ENCODE measurements at regions not wholly inside any gene's neighbourhood (a gene's known extent, or its start where the extent isn't known, plus 50 kb on each side); places are given as distances from the start of the nearest gene placed in this dataset.

DNA sequence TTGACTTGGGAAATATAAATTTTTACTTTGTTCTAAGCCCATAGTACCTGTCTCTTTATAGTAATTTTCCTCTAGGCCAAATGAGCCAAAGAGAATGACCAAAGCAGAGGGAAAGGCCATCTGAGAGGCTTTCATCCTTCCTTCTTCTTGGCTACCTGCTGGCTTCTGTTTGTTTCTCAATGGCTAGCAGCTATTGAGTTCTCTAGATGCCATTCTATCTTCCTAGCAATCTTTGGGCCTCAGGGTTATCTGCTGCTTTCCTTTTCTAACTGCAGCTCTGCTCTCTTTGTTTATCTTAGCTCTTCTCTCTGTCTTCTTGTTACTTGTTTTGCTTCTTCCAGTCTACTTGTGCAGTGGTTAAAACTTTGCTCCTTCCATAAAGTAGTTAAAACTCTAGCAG is 601.1 kb upstream of the NRXN1 start:
- Histone ChIP-seq H3K4me1 (no peaks in the 10 kb centered on the region), H3K36me3 (no peaks in the 10 kb centered on the region), H3K27me3 (no peaks in the 10 kb centered on the region), H3K4me3 (ENCODE audit: low read depth, low read length) (no peak overlapping the region), H3K9me3 (no peaks in the 10 kb centered on the region)
- no peak for DNase-seq
- TF ChIP-seq CTCF (IDR thresholded peaks at IDR 0.05; ENCODE audit: low read depth, low read length) = no peak

DNA sequence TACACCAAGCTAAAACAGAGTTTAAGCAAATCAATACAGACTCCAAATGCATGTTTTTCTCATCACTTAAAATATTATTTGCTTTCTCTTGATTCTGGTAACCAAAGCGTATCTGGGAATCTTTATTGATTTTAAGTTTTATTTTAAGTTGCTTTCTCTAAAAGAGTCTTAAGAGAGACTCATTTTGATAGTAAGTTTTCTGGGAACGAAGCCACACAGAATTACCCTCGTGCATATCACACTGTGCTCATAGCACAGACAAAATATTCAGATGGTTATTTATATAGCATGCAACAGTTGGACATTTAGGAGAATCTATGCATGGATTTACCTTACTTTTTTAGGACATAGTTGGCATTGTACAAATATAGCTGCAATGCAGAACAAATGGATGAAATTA is 597.5 kb upstream of the NRXN1 start:
- Histone ChIP-seq H3K9me3 (no peaks in the 10 kb centered on the region), H3K27me3 (no peaks in the 10 kb centered on the region), H3K36me3 (no peaks in the 10 kb centered on the region), H3K4me1 (no peaks in the 10 kb centered on the region), H3K4me3 (ENCODE audit: low read depth, low read length) (no peak overlapping the region)
- DNase-seq = no peak
- TF ChIP-seq CTCF (IDR thresholded peaks at IDR 0.05; ENCODE audit: low read depth, low read length) = no peak

DNA sequence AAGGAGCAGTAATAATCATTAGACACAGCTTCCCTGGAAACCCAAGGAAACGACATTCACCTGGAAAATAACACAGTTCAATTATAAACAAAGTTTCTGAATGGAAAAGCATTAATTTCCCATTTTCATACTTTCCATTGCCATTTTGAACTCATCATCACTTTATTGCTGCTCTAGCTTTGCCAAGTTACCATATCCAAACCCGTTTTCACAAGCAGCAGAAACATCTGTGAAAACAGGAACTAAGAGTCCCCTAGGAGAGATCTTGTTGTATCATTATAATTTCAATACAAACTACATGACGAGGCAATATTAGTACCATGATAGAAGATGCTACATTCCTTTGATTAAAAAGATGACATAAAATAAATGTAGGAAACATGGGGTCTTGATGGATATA is 597.0 kb upstream of the NRXN1 start:
- H3K36me3 ChIP-seq = no peaks in the 10 kb centered on the region
- H3K4me3 ChIP-seq (ENCODE audit: low read depth, low read length) = no peak overlapping the region
- no peaks in the 10 kb centered on the region for H3K27me3 ChIP-seq
- no peaks in the 10 kb centered on the region for H3K9me3 ChIP-seq
- DNase-seq = no peak
- no peak for TF ChIP-seq CTCF (IDR thresholded peaks at IDR 0.05; ENCODE audit: low read depth, low read length)
- H3K4me1 ChIP-seq = no peaks in the 10 kb centered on the region

- H3K9me3 ChIP-seq = no peaks in the 10 kb centered on the region
- DNase-seq = no peak
Measured at GRCh38 chr2:51624995-51625394, 593.1 kb upstream of the NRXN1 start.

DNA sequence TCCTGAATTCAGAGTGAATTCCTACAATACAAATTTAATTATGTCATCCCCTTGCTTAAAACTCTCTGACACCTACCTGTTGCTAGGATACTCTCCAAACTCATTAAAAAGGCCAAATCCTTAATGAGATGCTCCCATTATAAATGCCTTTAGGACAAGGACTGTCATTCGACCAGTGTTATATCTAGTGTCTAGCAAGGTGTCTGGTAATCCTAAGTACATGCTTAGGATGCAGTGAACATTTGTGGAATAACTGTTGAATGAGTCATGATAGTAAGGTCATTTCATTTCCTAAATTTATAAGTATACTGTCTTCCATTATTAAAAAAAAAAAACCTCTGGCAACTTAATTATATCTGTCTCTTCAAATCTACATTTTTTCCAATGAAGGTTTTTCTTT is 588.9 kb upstream of the NRXN1 start:
- Histone ChIP-seq H3K4me3 (ENCODE audit: low read depth, low read length) (no peak overlapping the region), H3K9me3 (no peaks in the 10 kb centered on the region), H3K27me3 (no peaks in the 10 kb centered on the region), H3K4me1 (no peaks in the 10 kb centered on the region), H3K36me3 (no peaks in the 10 kb centered on the region)
- TF ChIP-seq CTCF (IDR thresholded peaks at IDR 0.05; ENCODE audit: low read depth, low read length) = no peak
- no peak for DNase-seq

More at GRCh38 chr2:51624995-51625394, 593.1 kb upstream of the NRXN1 start:
- Histone ChIP-seq H3K36me3 (no peaks in the 10 kb centered on the region), H3K4me3 (ENCODE audit: low read depth, low read length) (no peak overlapping the region), H3K27me3 (no peaks in the 10 kb centered on the region), H3K4me1 (no peaks in the 10 kb centered on the region)
- no peak for TF ChIP-seq CTCF (IDR thresholded peaks at IDR 0.05; ENCODE audit: low read depth, low read length)

DNA sequence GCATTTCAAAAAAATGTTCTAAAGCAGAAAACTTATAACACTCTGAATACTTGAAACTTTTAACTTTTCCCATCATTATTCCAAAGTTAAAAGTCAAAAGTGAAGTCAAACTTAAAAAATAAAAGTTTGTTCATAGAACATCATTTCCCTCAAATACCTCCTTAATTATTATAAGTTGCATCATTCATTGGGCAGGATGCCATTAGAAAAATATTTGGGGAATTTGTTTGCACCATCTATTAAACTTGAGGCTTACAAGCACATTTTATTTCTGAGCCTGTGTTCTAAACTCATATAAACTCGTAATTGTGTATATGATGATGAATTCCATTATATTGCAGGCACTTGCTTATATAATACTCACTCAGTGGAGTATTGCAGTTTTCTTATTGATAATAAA is 588.0 kb upstream of the NRXN1 start:
- DNase-seq = no peak
- Histone ChIP-seq H3K27me3 (no peaks in the 10 kb centered on the region), H3K4me1 (no peaks in the 10 kb centered on the region), H3K9me3 (no peaks in the 10 kb centered on the region), H3K36me3 (no peaks in the 10 kb centered on the region), H3K4me3 (ENCODE audit: low read depth, low read length) (no peak overlapping the region)
- no peak for TF ChIP-seq CTCF (IDR thresholded peaks at IDR 0.05; ENCODE audit: low read depth, low read length)

Data from BE2C (cell line).